SW480 (cell line): ENCODE measurements at regions not wholly inside any gene's neighbourhood (a gene's known extent, or its start where the extent isn't known, plus 50 kb on each side); places are given as distances from the start of the nearest gene placed in this dataset.

Experiments used
- DNase-seq: peaks from one replicate; pipeline ENCODE4 v3.0.0-alpha.2; 2016; ENCODE audit warnings: low spot score

- no peak for DNase-seq
Observed at GRCh38 chr10:2340831-2341647, 603.7 kb upstream of the ADARB2 start.

DNA sequence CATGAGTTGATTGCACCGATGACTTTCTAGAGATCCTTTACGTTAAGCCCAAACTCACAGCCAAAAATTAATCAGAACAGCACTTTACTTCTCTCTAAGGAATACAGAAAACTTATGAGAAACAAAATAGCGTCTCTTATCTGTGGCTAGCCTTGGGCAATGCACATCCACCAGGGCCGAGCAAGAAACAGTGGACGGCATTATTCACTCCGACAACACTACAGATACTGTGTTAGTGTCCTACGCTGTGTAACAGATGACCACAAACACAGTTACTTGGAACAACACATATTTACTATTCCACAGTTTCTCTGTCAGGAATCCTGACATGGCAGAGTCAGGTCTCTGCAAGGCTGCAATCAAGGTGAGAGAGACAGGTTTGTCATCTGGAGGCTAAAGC is 598.3 kb upstream of the ADARB2 start:
- no peak for DNase-seq

- DNase-seq = no peak
Observed at GRCh38 chr10:2334575-2334974, 597.2 kb upstream of the ADARB2 start.

DNA sequence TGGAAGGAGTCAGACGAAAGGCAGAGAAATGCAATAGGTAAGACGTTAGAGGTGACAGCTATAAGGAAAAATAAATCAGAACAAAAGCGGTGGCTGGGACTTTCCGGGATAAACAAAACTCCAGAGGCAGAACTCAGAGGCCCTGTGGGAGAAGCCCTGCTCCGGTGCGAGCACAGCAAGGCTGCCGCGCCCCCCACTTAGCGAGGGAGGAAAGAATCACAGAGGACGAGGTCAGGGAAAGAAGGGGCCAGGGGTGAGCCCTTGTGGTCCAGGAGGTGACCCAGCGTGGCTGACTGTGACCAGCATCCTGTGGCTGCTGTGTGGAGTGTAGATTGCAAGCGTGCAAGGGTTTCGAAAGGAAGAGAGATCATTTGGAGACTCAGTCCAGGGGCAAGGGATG is 591.8 kb upstream of the ADARB2 start:
- DNase-seq = no peak

DNA sequence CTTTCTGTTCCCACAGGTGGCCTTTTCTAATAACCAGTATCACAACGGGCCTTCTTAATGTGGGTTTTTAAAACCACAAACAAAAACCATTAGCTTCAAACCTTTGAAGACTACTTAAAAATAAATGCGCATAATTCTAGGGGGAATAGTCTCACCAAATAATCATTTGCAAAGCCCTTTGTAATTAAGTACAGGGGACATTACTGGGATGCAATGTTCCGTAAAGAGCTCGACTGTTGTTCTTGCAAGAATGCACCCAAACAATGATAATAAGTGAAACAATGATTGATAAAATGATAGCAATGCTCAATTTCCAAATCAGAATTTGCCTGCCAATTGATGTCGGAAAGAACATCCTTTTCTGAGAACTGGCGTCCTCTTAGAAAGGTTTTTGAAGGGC is 589.1 kb upstream of the ADARB2 start:
- DNase-seq = no peak

- DNase-seq = peak; percentile 23
Observed at GRCh38 chr10:2315045-2315485, 577.7 kb upstream of the ADARB2 start.

GRCh38 chr10:2306081-2306480 is 568.8 kb upstream of the ADARB2 start:
- no peak for DNase-seq

DNA sequence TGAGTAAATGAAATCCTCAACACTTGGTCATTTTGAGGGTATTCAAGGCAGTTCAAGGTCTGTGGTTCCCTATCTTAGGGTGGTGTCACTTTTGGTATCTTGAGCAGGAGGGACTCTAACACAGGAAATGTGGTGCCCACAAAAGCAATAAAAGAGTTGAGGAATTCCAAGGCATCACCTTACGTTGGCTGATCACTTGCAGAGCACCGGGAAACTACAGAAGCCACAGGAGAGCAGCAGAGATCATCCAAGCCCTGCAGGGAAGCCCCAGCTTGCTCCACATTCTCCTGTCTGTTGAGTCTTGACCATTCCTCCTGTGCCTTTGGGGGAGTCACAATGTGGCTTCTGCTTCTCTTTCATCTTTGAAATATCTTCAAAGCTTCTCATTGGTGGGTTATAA is 565.8 kb upstream of the ADARB2 start:
- DNase-seq = no peak

- no peak for DNase-seq
Observed at GRCh38 chr10:2301227-2301626, 563.9 kb upstream of the ADARB2 start.

DNA sequence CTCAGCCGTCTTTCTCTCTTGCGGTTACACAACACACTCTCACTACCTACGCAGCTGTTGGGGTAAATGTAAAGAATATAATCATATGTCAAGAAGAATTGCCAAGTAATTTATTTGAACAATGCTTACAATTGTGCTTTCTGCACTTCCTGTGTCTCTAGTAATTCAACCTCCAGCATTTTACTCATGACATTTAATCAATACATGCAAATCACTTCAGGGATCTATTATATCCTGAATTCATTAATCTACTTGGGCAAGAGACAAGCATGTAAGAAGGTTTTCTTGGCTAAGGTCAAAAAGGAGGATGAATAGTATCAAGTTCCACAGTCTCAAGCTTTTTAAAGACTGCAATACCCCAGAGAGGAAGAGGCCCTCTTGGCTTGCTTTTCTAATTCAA is 562.9 kb upstream of the ADARB2 start:
- DNase-seq = no peak

DNA sequence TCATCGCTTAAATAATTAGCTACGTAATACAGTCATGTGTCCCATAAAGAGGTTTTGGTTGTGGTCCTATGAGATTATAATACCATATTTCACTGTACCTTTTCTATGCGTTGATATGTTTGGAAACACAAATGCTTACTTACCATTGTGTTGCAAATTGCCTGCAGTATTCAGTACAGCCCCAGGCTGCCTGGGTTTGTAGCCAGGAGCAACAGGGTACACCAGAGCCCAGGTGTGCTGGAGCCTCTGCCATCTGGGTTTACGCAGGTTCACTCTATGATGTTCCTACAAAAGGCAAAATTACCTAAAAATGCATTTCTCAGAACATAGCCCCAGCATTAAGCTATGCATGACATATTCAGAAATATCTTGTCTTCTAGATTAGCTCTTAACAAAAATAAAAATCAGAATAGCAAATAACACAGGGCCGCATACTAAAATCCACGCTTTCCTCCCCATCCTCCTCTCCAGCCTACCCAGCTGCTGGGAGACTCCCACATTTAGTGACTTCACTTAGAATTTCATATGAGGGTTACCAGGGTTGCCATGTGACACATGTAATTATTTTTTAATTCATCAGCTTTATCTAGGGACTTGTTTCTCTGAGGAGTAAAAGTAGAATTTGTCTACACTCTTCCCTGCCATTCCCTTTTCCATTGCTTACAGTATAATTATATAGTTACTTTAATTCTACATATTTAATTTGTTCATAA is 559.0 kb upstream of the ADARB2 start:
- DNase-seq = no peak

DNA sequence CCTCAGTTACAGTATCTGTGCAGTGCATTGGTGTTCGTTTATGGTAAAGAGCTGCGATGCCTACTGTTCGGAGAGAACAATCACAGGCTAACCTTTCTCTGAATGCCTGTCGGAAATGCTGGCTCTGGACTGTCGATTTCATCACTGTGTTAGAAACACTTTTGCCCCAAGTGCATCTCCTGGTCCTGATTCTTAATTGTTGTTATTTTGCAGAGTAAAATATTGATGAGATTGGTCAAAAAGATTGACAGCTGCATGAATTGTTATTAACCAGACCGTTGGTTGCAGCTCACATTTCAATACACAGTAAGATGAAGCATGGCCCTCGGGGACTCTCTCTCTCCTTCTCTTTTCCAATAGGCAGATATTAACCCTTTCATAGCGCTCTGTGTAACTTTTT is 557.4 kb upstream of the ADARB2 start:
- no peak for DNase-seq

DNA sequence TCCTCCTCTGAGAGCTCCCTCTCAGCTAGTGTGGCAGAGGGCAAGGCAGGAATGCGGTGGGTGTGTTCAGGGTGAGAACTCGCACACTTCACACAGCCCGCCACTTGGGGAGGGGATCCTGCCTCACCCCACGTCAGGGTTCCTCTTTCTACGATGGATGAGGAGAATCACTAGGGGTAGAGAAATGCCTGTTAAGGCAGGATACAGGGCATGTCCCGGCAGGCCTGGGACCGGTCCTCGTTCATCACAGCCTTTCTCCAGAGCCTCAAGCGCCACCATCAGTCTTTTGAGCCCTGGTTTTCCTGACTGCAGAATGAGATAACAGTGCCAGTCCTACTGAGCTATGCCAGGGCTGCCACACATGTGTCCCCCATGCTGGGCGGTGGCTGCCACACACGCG is 546.7 kb upstream of the ADARB2 start:
- no peak for DNase-seq

DNA sequence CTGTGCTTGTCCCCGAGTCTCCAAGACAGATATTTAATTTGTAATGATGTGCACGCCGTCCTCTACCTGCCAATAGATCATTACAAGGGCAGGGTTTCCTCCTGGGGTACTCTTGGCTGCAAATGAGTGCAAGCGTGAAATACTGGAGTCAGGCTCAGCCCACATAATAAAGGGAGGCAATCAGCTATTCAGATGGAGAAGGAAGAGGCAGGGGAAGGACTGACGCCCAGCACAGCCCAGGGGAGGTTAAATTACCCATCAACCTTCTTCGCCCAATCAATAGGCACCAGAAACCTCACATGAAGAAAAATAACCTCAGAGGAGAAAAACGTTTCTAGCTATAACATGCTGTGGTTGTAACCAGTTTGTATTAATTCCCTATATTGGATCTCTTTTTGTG is 544.9 kb upstream of the ADARB2 start:
- no peak for DNase-seq

DNA sequence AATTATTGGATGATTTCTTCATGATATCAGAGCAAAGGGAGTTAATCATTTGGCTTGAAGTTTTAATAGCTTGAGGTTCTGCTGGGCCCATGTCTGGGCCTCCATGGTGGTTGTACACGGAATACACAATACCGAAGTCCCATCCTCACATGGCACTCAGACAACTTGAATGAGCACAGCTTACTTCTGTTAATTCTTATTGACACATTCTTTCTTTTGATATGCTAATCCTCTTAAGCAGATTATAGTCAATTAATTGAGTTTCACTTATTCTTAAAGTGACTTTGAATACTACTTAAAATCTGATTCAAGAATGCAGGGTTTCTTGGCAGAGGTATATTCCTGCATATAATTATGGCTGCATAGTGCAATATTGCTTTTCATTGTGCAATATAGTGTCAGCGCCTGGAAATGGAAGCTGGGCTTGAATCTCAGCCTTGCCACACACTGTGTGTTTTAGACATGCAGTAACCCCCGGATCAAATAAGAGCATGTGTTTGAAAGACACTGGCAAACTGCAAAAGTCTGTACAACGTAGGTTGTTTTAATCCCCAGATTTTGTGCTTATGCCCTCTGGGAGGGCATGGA is 543.5 kb upstream of the ADARB2 start:
- no peak for DNase-seq

DNA sequence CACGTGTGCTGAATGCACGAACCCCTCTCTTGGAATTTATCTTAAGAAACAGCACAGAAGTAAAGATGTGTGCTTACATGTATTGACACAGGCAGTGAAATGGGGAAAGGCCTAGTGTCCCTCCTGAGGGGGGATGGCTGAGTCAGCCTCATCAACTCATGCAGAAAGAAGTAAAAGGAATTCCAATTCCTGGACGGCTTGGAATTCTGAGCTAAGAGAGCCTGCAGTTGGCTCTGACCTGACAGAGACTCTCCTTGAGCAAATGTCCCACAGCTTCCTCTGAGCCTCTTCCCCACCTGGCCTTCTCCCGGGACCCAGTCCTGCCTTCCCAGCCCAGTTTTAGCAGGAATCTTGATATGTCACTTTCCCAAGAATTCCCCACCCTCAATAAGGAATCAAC is 542.4 kb upstream of the ADARB2 start:
- no peak for DNase-seq

DNA sequence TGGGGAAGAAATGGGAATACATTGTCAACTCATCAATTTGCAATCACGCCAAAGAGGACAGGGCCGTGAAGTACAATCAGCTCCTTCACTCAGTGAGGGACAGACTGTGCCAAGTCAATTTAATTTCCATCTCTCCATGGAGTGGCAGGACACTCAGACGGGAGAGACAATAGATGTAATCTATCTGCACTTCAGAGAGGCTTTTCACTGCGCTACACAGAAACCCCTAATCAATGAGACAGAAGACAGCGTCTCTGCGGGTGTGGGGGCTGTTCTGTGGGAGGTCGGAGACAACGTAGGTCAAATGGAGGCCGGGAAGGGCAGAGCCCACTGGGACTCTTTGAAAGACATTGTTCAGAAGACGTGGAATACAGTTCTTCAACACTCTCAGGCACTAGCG is 541.0 kb upstream of the ADARB2 start:
- DNase-seq = no peak

GRCh38 chr10:2263561-2263960 is 526.2 kb upstream of the ADARB2 start:
- DNase-seq = no peak

- no peak for DNase-seq
Observed at GRCh38 chr10:2262878-2263277, 525.6 kb upstream of the ADARB2 start.

- DNase-seq = no peak
Observed at GRCh38 chr10:2262333-2262732, 525.0 kb upstream of the ADARB2 start.

GRCh38 chr10:2256241-2256640 is 518.9 kb upstream of the ADARB2 start:
- no peak for DNase-seq

DNA sequence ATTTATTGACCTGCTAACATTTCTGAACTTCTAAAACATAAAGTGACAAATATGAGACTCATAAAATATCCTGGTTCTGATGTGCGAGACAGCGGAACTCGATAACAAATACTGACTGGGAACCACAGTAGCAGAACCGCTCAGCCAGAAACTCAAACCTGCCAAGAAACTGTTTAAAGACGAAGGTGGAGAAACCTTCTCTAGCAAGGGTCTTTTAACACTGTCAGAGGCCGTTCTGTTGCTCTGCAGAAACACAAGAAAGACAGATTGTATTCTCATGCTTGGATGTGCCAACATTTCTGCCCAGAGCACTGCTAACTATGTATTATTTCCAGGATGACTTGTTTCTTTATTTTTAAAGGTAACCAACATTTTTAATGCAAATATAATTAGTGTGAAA is 514.8 kb upstream of the ADARB2 start:
- no peak for DNase-seq

DNA sequence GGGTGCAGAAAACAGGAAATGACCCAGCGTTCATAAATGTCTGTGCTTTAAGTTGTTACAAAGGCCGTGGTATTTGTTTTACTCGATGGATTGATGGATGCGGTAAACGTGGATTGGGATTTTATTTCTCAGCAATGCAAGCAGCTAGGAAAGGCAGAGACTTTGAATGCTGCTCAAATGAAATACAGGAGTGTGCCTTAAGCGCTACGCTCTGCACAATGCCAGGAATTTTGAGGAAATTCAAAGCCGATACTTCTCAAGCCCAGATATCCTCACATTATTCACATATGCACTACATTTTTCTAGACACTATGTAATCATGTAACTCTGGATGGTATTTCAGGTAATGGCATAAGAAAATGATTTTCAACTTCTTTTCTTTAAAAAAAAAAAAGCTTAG is 514.3 kb upstream of the ADARB2 start:
- DNase-seq = no peak
